HUES64 (cell line): ENCODE measurements at regions not wholly inside any gene's neighbourhood (a gene's known extent, or its start where the extent isn't known, plus 50 kb on each side); places are given as distances from the start of the nearest gene placed in this dataset.

Experiments used
- H3K27ac ChIP-seq: 2 replicates; pipeline ENCODE4 v1.7.0; 2013; ENCODE audit warnings: low read depth, low read length, inconsistent platforms
- H3K27me3 ChIP-seq: 2 replicates; pipeline ENCODE4 v1.6.1; 2013; ENCODE audit warnings: mild to moderate bottlenecking, low read length; ENCODE audit not compliant: insufficient read depth
- H3K36me3 ChIP-seq: 2 replicates; pipeline ENCODE4 v1.6.1; 2013; ENCODE audit warnings: mild to moderate bottlenecking, low read length; ENCODE audit not compliant: insufficient read depth
- H3K4me1 ChIP-seq: 2 replicates; pipeline ENCODE4 v1.6.1; 2013; ENCODE audit warnings: mild to moderate bottlenecking, low read length, moderate library complexity; ENCODE audit not compliant: insufficient read depth
- H3K4me3 ChIP-seq: 2 replicates; pipeline ENCODE4 v1.5.1; 2013; ENCODE audit warnings: mild to moderate bottlenecking, low read length, moderate library complexity
- H3K9ac ChIP-seq: 2 replicates; pipeline ENCODE4 v1.6.1; 2013; ENCODE audit warnings: mild to moderate bottlenecking, low read depth, low read length
- H3K9me3 ChIP-seq: 2 replicates; pipeline ENCODE4 v1.6.1; 2013; ENCODE audit warnings: low read depth, low read length; ENCODE audit not compliant: insufficient read depth
- WGBS: fragments of 150-250, 120-280 bp; methylation state at CpG from one replicate; pipeline ENCODE4 v1.1.7; 2013; ENCODE audit warnings: missing lambda C conversion rate; 5-methylcytosine and 5-hydroxymethylcytosine counted together

- Histone ChIP-seq H3K9ac (no peak overlapping the region), H3K4me1 (no peaks in the 10 kb centered on the region), H3K27me3 (no peaks in the 10 kb centered on the region), H3K9me3 (no peaks in the 10 kb centered on the region), H3K27ac (no peak overlapping the region), H3K4me3 (no peak overlapping the region), H3K36me3 (no peaks in the 10 kb centered on the region)
- 96% methylated on average over 2 of the region's 3 CpGs for WGBS
Measured at GRCh38 chr9:120066315-120066714, 513.7 kb downstream of the CDK5RAP2 start.

GRCh38 chr9:120065151-120065550, 514.8 kb downstream of the CDK5RAP2 start:
- Histone ChIP-seq H3K9ac (no peak overlapping the region), H3K9me3 (no peaks in the 10 kb centered on the region), H3K4me3 (no peak overlapping the region), H3K36me3 (no peaks in the 10 kb centered on the region), H3K27ac (no peak overlapping the region), H3K27me3 (no peaks in the 10 kb centered on the region), H3K4me1 (no peaks in the 10 kb centered on the region)
- WGBS, result 93% methylated on average over 3 of the region's 4 CpGs

GRCh38 chr9:120045011-120045410, 535.0 kb downstream of the CDK5RAP2 start:
- Histone ChIP-seq H3K9me3 (no peaks in the 10 kb centered on the region), H3K9ac (no peak overlapping the region), H3K4me1 (no peaks in the 10 kb centered on the region), H3K4me3 (no peak overlapping the region), H3K27ac (no peak overlapping the region), H3K36me3 (no peaks in the 10 kb centered on the region), H3K27me3 (no peaks in the 10 kb centered on the region)
- whole genome bisulfite sequencing, result 87% methylated on average over 9 of the region's 9 CpGs

GRCh38 chr9:120043448-120043847, 536.5 kb downstream of the CDK5RAP2 start:
- Histone ChIP-seq H3K36me3 (no peaks in the 10 kb centered on the region), H3K27me3 (no peaks in the 10 kb centered on the region), H3K4me1 (no peaks in the 10 kb centered on the region), H3K9ac (no peak overlapping the region), H3K9me3 (no peaks in the 10 kb centered on the region), H3K4me3 (no peak overlapping the region), H3K27ac (no peak overlapping the region)
- 92% methylated on average over 7 of the region's 7 CpGs for WGBS

GRCh38 chr9:120040896-120041295, 539.1 kb downstream of the CDK5RAP2 start:
- Histone ChIP-seq H3K27me3 (no peaks in the 10 kb centered on the region), H3K36me3 (no peaks in the 10 kb centered on the region), H3K9me3 (no peaks in the 10 kb centered on the region), H3K4me1 (no peaks in the 10 kb centered on the region), H3K9ac (no peak overlapping the region), H3K4me3 (no peak overlapping the region), H3K27ac (no peak overlapping the region)
- WGBS, result 78% methylated on average over 4 of the region's 4 CpGs

- Histone ChIP-seq H3K4me3 (no peak overlapping the region), H3K27me3 (no peaks in the 10 kb centered on the region), H3K9me3 (no peaks in the 10 kb centered on the region), H3K4me1 (no peaks in the 10 kb centered on the region), H3K27ac (no peak overlapping the region), H3K36me3 (no peaks in the 10 kb centered on the region), H3K9ac (no peak overlapping the region)
- WGBS, result 98% methylated on average over 4 of the region's 4 CpGs
Measured at GRCh38 chr9:120038342-120038741, 541.6 kb downstream of the CDK5RAP2 start.

- WGBS, result 94% methylated on average over 9 of the region's 9 CpGs
- peaks cover 3% of the 10 kb centered on the region; the same call in 1 of the 2 replicates for H3K4me1 ChIP-seq
- H3K9me3 ChIP-seq, result no peaks in the 10 kb centered on the region
- H3K27me3 ChIP-seq, result no peaks in the 10 kb centered on the region
- no peak overlapping the region for H3K4me3 ChIP-seq
- H3K27ac ChIP-seq, result no peak overlapping the region
- H3K36me3 ChIP-seq, result no peaks in the 10 kb centered on the region
- no peak overlapping the region for H3K9ac ChIP-seq
Measured at GRCh38 chr9:120032639-120033038, 547.3 kb downstream of the CDK5RAP2 start.

GRCh38 chr9:120030847-120031246, 549.1 kb downstream of the CDK5RAP2 start:
- 90% methylated on average over 5 of the region's 5 CpGs for WGBS
- no peaks in the 10 kb centered on the region for H3K27me3 ChIP-seq
- peaks cover 13% of the 10 kb centered on the region; the same call in 1 of the 2 replicates for H3K4me1 ChIP-seq
- H3K9ac ChIP-seq, result no peak overlapping the region
- H3K4me3 ChIP-seq, result no peak overlapping the region
- no peak overlapping the region for H3K27ac ChIP-seq
- no peaks in the 10 kb centered on the region for H3K36me3 ChIP-seq
- H3K9me3 ChIP-seq, result no peaks in the 10 kb centered on the region

GRCh38 chr9:120018550-120018949, 561.4 kb downstream of the CDK5RAP2 start:
- no peaks in the 10 kb centered on the region for H3K27me3 ChIP-seq
- H3K36me3 ChIP-seq, result no peaks in the 10 kb centered on the region
- no peaks in the 10 kb centered on the region for H3K4me1 ChIP-seq
- H3K4me3 ChIP-seq, result no peak overlapping the region
- no peak overlapping the region for H3K27ac ChIP-seq
- no peak overlapping the region for H3K9ac ChIP-seq
- H3K9me3 ChIP-seq, result no peaks in the 10 kb centered on the region

- H3K4me1 ChIP-seq, result no peaks in the 10 kb centered on the region
- H3K4me3 ChIP-seq, result no peak overlapping the region
- H3K9ac ChIP-seq, result no peak overlapping the region
- WGBS, result 90% methylated on average over 4 of the region's 4 CpGs
- H3K27ac ChIP-seq, result no peak overlapping the region
- no peaks in the 10 kb centered on the region for H3K9me3 ChIP-seq
- H3K27me3 ChIP-seq, result no peaks in the 10 kb centered on the region
- H3K36me3 ChIP-seq, result no peaks in the 10 kb centered on the region
Measured at GRCh38 chr9:120018037-120018436, 561.9 kb downstream of the CDK5RAP2 start.

GRCh38 chr9:120016231-120016630, 563.7 kb downstream of the CDK5RAP2 start:
- Histone ChIP-seq H3K27ac (no peak overlapping the region), H3K9me3 (no peaks in the 10 kb centered on the region), H3K9ac (no peak overlapping the region), H3K4me3 (no peak overlapping the region), H3K36me3 (no peaks in the 10 kb centered on the region), H3K4me1 (no peaks in the 10 kb centered on the region), H3K27me3 (no peaks in the 10 kb centered on the region)
- WGBS, result 77% methylated on average over 2 of the region's 2 CpGs

GRCh38 chr9:120014796-120015195, 565.2 kb downstream of the CDK5RAP2 start:
- WGBS, result 93% methylated on average over 7 of the region's 7 CpGs
- no peak overlapping the region for H3K27ac ChIP-seq

More at GRCh38 chr9:120014796-120015195, 565.2 kb downstream of the CDK5RAP2 start:
- H3K4me3 ChIP-seq, result no peak overlapping the region
- H3K4me1 ChIP-seq, result no peaks in the 10 kb centered on the region
- H3K36me3 ChIP-seq, result no peaks in the 10 kb centered on the region
- no peak overlapping the region for H3K9ac ChIP-seq
- no peaks in the 10 kb centered on the region for H3K27me3 ChIP-seq
- H3K9me3 ChIP-seq, result no peaks in the 10 kb centered on the region
